ENCODE measurements at regions not wholly inside any gene's neighbourhood (a gene's known extent, or its start where the extent isn't known, plus 50 kb on each side); places are given as distances from the start of the nearest gene placed in this dataset.

GRCh38 chr4:107212565-107212964, 176.5 kb upstream of the DKK2 start:
- POLR2A ChIA-PET (ENCODE audit: unreplicated experiment) = no interaction called here
- Histone ChIP-seq H3K9ac (ENCODE audit: low read depth, low read length) (no peak overlapping the region), H3K79me1 (ENCODE audit: low read depth in 1 of 2, low read length in 2 of 2) (no peaks in the 10 kb centered on the region), H2BK15ac (ENCODE audit: low read depth, low read length) (no peak overlapping the region), H3K4me3 (ENCODE audit: insufficient read depth, low read depth, low read length) (no peak overlapping the region), H4K8ac (ENCODE audit: low read depth in 2 of 2, low read length in 2 of 2) (no peak overlapping the region), H3K9me1 (ENCODE audit: insufficient read depth, low read length) (no peaks in the 10 kb centered on the region), H3K4me1 (ENCODE audit: control insufficient read depth, insufficient read depth, low read length) (no peaks in the 10 kb centered on the region), H3K23ac (ENCODE audit: low read depth, low read length) (no peak overlapping the region), H3K14ac (replicated peaks; ENCODE audit: low read depth, low read length) (no peak overlapping the region), H4K5ac (ENCODE audit: low read depth, low read length) (no peak overlapping the region), H3K27me3 (ENCODE audit: control insufficient read depth, insufficient read depth, low read length) (no peaks in the 10 kb centered on the region), H3K4ac (ENCODE audit: low read depth, low read length) (no peak overlapping the region), H3K56ac (ENCODE audit: extremely low read depth, insufficient read depth, low read length) (no peak overlapping the region), H3K18ac (ENCODE audit: low read depth, low read length) (no peak overlapping the region), H4K20me1 (ENCODE audit: insufficient read depth, low read length) (no peaks in the 10 kb centered on the region), H2AK9ac (replicated peaks; ENCODE audit: low read depth, low read length, poor library complexity) (no peak overlapping the region), H2AK5ac (ENCODE audit: low read depth, low read length) (no peak overlapping the region), H3K9me3 (ENCODE audit: control insufficient read depth, insufficient read depth, low read length) (no peaks in the 10 kb centered on the region), H3K36me3 (ENCODE audit: control insufficient read depth, insufficient read depth, low read length) (no peaks in the 10 kb centered on the region), H2AFZ (replicated peaks; ENCODE audit: low read length, poor library complexity) (no peak overlapping the region), H2BK120ac (ENCODE audit: low read depth, low read length) (no peak overlapping the region), H2BK20ac (ENCODE audit: low read depth, low read length) (no peak overlapping the region), H2BK5ac (ENCODE audit: low read depth, low read length, poor library complexity, severe bottlenecking) (no peak overlapping the region), H3K27ac (ENCODE audit: insufficient read depth, low read length) (no peak overlapping the region), H3K4me2 (ENCODE audit: low read depth, low read length) (no peak overlapping the region), H4K91ac (ENCODE audit: insufficient read depth, low read depth, low read length) (no peak overlapping the region)
- no peak for ATAC-seq (ENCODE audit: low read depth)
- no peak for DNase-seq
- TF ChIP-seq USF2 (IDR thresholded peaks at IDR 0.05; ENCODE audit: low read depth, low read length) (no peak), MXI1 (IDR thresholded peaks at IDR 0.05; ENCODE audit: borderline replicate concordance, low read depth, low read length) (no peak), RFX5 (IDR thresholded peaks at IDR 0.05; ENCODE audit: low read depth, low read length) (no peak), MAFK (IDR thresholded peaks at IDR 0.05; ENCODE audit: low read depth, low read length) (no peak), CEBPB (IDR thresholded peaks at IDR 0.05; ENCODE audit: low read depth, low read length) (no peak), BHLHE40 (IDR thresholded peaks at IDR 0.05; ENCODE audit: low read depth, low read length) (no peak), SMC3 (IDR thresholded peaks at IDR 0.05; ENCODE audit: low read depth, low read length) (no peak), NFE2L2 (IDR thresholded peaks at IDR 0.05; ENCODE audit: low read depth, low read length) (no peak), CHD1 (IDR thresholded peaks at IDR 0.05; ENCODE audit: low read depth, low read length) (no peak), MAZ (IDR thresholded peaks at IDR 0.05; ENCODE audit: borderline replicate concordance, low read depth, low read length) (no peak), RAD21 (IDR thresholded peaks at IDR 0.05; ENCODE audit: low read length) (no peak), RCOR1 (IDR thresholded peaks at IDR 0.05; ENCODE audit: insufficient replicate concordance, low read length) (no peak)
- intact Hi-C loops (cut with micrococcal nuclease) = no loop called here
- dilution Hi-C loops (cut with HindIII; ENCODE audit: low sequenced_read_pairs, unreplicated experiment) = no loop called here
- CTCF ChIA-PET = no interaction called here
- no CpG with 5 or more reads among the region's 2 CpGs for whole genome bisulfite sequencing, 2 experiments (ENCODE audit: extremely low coverage in 2 of 2, insufficient read length in 1 of 2)
- in situ Hi-C loops (cut with MboI; ENCODE audit: low sequenced_read_pairs) = no loop called here
- BruUV-seq (replicated peaks) = no TSS peak
